ENCODE measurements at regions not wholly inside any gene's neighbourhood (a gene's known extent, or its start where the extent isn't known, plus 50 kb on each side); places are given as distances from the start of the nearest gene placed in this dataset.

- Histone ChIP-seq H3K4me1 (peaks cover 0 to 6% (median 0%) of the 10 kb centered on the region in 12 donors), H3K36me3 (no peaks in the 10 kb centered on the region), H3K4me3 (no peak overlapping the region), H3K9me3 (peaks cover 0 to 3% (median 0%) of the 10 kb centered on the region in 12 donors), H3K27ac (no peak overlapping the region), H3K27me3 (no peaks in the 10 kb centered on the region)
- intact Hi-C loops (cut with DNase I), result no loop called here
- ATAC-seq (no peak), DNase-seq (no peak)
- no peak for TF ChIP-seq CTCF (IDR thresholded peaks at IDR 0.05)
- TF ChIP-seq POLR2A (IDR thresholded peaks at IDR 0.05), result no peak
Observed at GRCh38 chr4:96093563-96093962, 253.7 kb downstream of the PDHA2 start.

DNA sequence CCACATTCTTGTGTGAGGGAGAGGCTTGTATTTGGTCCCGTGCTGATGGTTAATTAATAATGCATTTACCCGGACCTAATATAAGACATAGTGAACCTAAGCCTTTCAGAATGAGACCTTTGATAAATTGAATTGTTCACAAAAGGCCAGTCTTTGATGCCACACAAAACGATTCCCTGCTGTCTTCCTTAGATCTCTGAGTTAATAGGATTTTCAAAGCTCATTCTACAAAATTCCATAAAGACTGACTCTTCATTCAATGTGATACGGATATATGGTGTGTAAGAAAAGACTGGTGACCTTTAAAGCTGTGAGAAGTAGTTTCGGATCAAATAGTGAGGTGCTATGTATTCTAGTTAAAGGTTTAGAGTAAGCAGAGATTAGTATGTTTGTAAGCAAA is 254.3 kb downstream of the PDHA2 start:
- TF ChIP-seq CTCF (IDR thresholded peaks at IDR 0.05), result no peak
- no peak for TF ChIP-seq POLR2A (IDR thresholded peaks at IDR 0.05)
- 83 to 93% (median 87%) methylated on average over 5 of the region's 5 CpGs for WGBS, 4 donors
- no peaks in the 10 kb centered on the region for H3K36me3 ChIP-seq
- no peak overlapping the region for H3K27ac ChIP-seq
- intact Hi-C loops (cut with DNase I), result no loop called here
- no peaks in the 10 kb centered on the region for H3K27me3 ChIP-seq
- no peak for DNase-seq
- ATAC-seq, result no peak
- H3K4me3 ChIP-seq, result no peak overlapping the region
- H3K4me1 ChIP-seq, result peaks cover 0 to 6% (median 0%) of the 10 kb centered on the region in 12 donors
- H3K9me3 ChIP-seq, result peaks cover 0 to 3% (median 0%) of the 10 kb centered on the region in 12 donors

GRCh38 chr4:96097040-96097607 is 257.2 kb downstream of the PDHA2 start:
- 73 to 84% (median 76%) methylated on average over 7 of the region's 7 CpGs for WGBS, 4 donors
- Histone ChIP-seq H3K27ac (no peak overlapping the region), H3K4me3 (no peak overlapping the region), H3K36me3 (no peaks in the 10 kb centered on the region), H3K27me3 (no peaks in the 10 kb centered on the region), H3K4me1 (peaks cover 0 to 6% (median 0%) of the 10 kb centered on the region in 12 donors), H3K9me3 (no peaks in the 10 kb centered on the region)
- no peak for ATAC-seq
- intact Hi-C loops (cut with DNase I), result no loop called here
- TF ChIP-seq POLR2A (IDR thresholded peaks at IDR 0.05) (no peak), CTCF (IDR thresholded peaks at IDR 0.05) (no peak)
- no peak for DNase-seq

GRCh38 chr4:96097693-96098092 is 257.8 kb downstream of the PDHA2 start:
- Histone ChIP-seq H3K27ac (no peak overlapping the region), H3K9me3 (no peaks in the 10 kb centered on the region), H3K27me3 (no peaks in the 10 kb centered on the region), H3K4me3 (no peak overlapping the region), H3K36me3 (no peaks in the 10 kb centered on the region), H3K4me1 (peaks cover 0 to 6% (median 0%) of the 10 kb centered on the region in 12 donors)
- WGBS, 4 donors, result 63 to 88% (median 68%) methylated on average over 1 of the region's 1 CpG
- no peak for TF ChIP-seq POLR2A (IDR thresholded peaks at IDR 0.05)
- no peak for TF ChIP-seq CTCF (IDR thresholded peaks at IDR 0.05)
- no peak for DNase-seq
- no peak for ATAC-seq
- intact Hi-C loops (cut with DNase I), result no loop called here
